ENCODE measurements at regions not wholly inside any gene's neighbourhood (a gene's known extent, or its start where the extent isn't known, plus 50 kb on each side); places are given as distances from the start of the nearest gene placed in this dataset.
A peak's percentile ranks its signal among the peaks of the same experiment; 100 is the strongest.

- Histone ChIP-seq H4K8ac (ENCODE audit: extremely low read depth, insufficient read depth, low read length) (no peak overlapping the region; the same call in 1 of the 2 replicates), H2BK12ac (ENCODE audit: low read depth, low read length) (no peak overlapping the region), H3K23me2 (ENCODE audit: low read depth, low read length) (no peaks in the 10 kb centered on the region), H3K18ac (ENCODE audit: extremely low read depth, low read length) (peak overlapping the region; percentile 19; the same call in 1 of the 2 replicates), H3K9ac (replicated peaks in 1 of 4; ENCODE audit: extremely low read depth in 1 of 4, low read depth in 3 of 4, low read length in 3 of 4) (no peak overlapping the region), H3K27me3 (replicated peaks in 1 of 4; ENCODE audit: control insufficient read depth in 3 of 4, extremely low read depth in 1 of 4, insufficient read depth in 3 of 4, low read length in 3 of 4) (no peaks in the 10 kb centered on the region), H3K4ac (replicated peaks; ENCODE audit: insufficient read length, low read depth, low read length) (no peak overlapping the region), H3K4me1 (replicated peaks in 1 of 4; ENCODE audit: control insufficient read depth in 3 of 4, insufficient read depth in 4 of 4, low read length in 3 of 4) (peaks cover 6 to 19% (median 12%) of the 10 kb centered on the region in 4 experiments; a peak in 6 of 7 replicates), H3K79me2 (ENCODE audit: control insufficient read depth in 1 of 2, insufficient read depth in 2 of 2, low read length in 2 of 2) (no peaks in the 10 kb centered on the region), H2BK20ac (ENCODE audit: low read length) (no peak overlapping the region), H3K4me3 (ENCODE audit: extremely low read depth in 1 of 4, insufficient read depth in 2 of 4, low read depth in 3 of 4, low read length in 4 of 4) (no peak overlapping the region), H2BK5ac (ENCODE audit: low read depth, low read length) (no peak overlapping the region), H3K27ac (ENCODE audit: low read depth, low read length) (no peak overlapping the region; the same call in 1 of the 2 replicates), H2BK120ac (replicated peaks; ENCODE audit: low read depth, low read length) (no peak overlapping the region), H4K5ac (ENCODE audit: insufficient read length, low read depth, low read length) (no peak overlapping the region), H3K23ac (ENCODE audit: insufficient read length) (no peak overlapping the region), H4K91ac (replicated peaks; ENCODE audit: insufficient read length, low read length) (no peak overlapping the region), H3K9me3 (ENCODE audit: insufficient read depth in 2 of 2, low read depth in 1 of 2, low read length in 1 of 2) (no peaks in the 10 kb centered on the region), H2AFZ (ENCODE audit: low read length) (no peak overlapping the region), H3K79me1 (ENCODE audit: low read depth, low read length) (no peaks in the 10 kb centered on the region), H3K56ac (replicated peaks; ENCODE audit: insufficient read length, low read depth, low read length) (no peak overlapping the region), H3K14ac (ENCODE audit: insufficient read length) (no peak overlapping the region), H3K36me3 (ENCODE audit: control insufficient read depth in 2 of 4, insufficient read depth in 4 of 4, low read length in 3 of 4) (no peaks in the 10 kb centered on the region), H4K20me1 (replicated peaks in 1 of 2; ENCODE audit: control insufficient read depth in 1 of 2, insufficient read depth in 2 of 2, low read length in 2 of 2) (no peaks in the 10 kb centered on the region), H2BK15ac (ENCODE audit: low read length) (no peak overlapping the region), H2AK5ac (ENCODE audit: low read depth, low read length) (no peak overlapping the region), H3K4me2 (ENCODE audit: insufficient read depth in 1 of 2, low read depth in 2 of 2, low read length in 2 of 2) (no peak overlapping the region)
- DNase-seq (ENCODE audit: low read depth in 1 of 2, low spot score in 2 of 2) (no peak), FAIRE-seq (no peak)
- 87% methylated on average over 17 of the region's 18 CpGs; no CpG with 5 or more reads in 1 of the 2 experiments for WGBS, 2 experiments (ENCODE audit: extremely low coverage in 1 of 2, insufficient coverage in 1 of 2, insufficient read length in 1 of 2, insufficient replicate concordance in 2 of 2, low coverage in 1 of 2, low lambda C conversion rate in 2 of 2, missing lambda C conversion rate in 1 of 2)
- TF ChIP-seq ZNF274 (IDR thresholded peaks at IDR 0.05; ENCODE audit: borderline replicate concordance, extremely low read depth, low read length): no peak
- no peak for TF ChIP-seq TCF12 (IDR thresholded peaks at IDR 0.05; ENCODE audit: low read depth, low read length)
- TF ChIP-seq POU5F1 (IDR thresholded peaks at IDR 0.05; ENCODE audit: low read depth, low read length): no peak
- no peak for TF ChIP-seq SP4 (IDR thresholded peaks at IDR 0.05; ENCODE audit: low read length)
- TF ChIP-seq BRCA1 (IDR thresholded peaks at IDR 0.05; ENCODE audit: low read depth, low read length): no peak
- ChIA-PET CTCF (ENCODE audit: partially characterized antibody) (interaction anchor here (1.1 to 2.5 kb wide), 2 partner anchors 257 to 263 kb away, joined by 3 to 7 read pairs; no protein-coding TSS in a partner anchor), POLR2A (ENCODE audit: partially characterized antibody) (interaction anchor here (0.7 to 1.8 kb wide), 2 partner anchors 8 to 210 kb away, joined by 3 to 4 read pairs; no protein-coding TSS in a partner anchor)
Measured at GRCh38 chr15:31225356-31225955, 101.2 kb upstream of the KLF13 start.
